SK-MEL-5 (cell line): ENCODE measurements at regions not wholly inside any gene's neighbourhood (a gene's known extent, or its start where the extent isn't known, plus 50 kb on each side); places are given as distances from the start of the nearest gene placed in this dataset.

ENCODE experiments used
- DNase-seq: peaks from one replicate; pipeline ENCODE4 v3.0.0-alpha.2; 2016; ENCODE audit warnings: low read depth, low spot score
- in situ Hi-C: cut with HindIII; loops from 2 replicates; pipeline ENCODE4 v1.10.0; 2016; ENCODE audit warnings: low sequenced_read_pairs, high pct_unique_total_duplicates, low pct_unique_long_range_greater_than_20kb

DNA sequence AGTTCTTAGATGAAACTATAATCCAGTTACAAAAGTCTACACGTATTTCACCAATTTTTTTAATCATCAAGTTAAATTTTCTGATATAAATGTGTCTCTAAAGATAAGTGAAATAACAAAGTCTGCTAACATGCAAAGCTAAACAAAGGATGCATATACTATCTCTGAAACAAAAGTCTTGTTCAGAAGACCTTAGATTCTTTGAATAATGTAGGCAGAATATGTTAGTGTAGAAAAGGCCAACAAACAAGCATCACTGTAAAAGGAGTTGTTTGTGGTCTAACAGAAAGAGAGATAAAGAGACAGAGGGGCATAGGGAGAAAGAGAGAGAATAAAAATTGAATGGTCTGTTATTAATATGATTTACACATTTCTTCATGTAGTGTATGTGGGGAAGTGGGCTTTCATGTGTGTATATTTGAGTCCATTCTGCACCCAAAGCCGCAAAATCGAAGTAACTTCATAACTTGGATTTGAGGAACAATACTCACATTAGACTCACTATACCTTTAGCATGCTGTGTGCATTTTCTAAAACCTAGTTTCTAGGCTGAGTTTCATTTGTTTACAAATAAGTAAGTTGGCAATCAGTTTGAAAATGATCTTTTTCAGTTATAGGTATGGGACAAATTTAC lies 734.8 kb upstream of the REG3G start:
- peak; percentile 23 for DNase-seq
- in situ Hi-C loops = no loop called here

DNA sequence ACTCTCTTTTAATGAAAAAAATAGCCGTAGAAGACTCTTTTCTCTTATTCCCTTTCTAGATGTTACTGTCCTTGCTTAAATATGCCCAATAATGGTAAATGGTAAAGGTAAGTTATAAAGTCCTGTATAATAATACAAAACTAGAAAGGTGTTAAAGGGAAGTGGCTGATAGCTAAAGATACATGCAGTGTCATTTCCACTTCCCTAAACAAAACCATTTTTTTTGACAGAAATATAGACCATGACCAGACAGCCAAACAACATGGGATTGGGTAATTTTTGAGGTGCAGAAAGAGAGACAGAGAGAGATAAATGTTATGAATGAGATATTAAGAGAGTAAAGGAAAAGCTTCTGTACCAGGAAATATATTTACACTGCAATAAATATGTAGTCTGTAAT lies 731.7 kb upstream of the REG3G start:
- in situ Hi-C loops = no loop called here
- no peak for DNase-seq

DNA sequence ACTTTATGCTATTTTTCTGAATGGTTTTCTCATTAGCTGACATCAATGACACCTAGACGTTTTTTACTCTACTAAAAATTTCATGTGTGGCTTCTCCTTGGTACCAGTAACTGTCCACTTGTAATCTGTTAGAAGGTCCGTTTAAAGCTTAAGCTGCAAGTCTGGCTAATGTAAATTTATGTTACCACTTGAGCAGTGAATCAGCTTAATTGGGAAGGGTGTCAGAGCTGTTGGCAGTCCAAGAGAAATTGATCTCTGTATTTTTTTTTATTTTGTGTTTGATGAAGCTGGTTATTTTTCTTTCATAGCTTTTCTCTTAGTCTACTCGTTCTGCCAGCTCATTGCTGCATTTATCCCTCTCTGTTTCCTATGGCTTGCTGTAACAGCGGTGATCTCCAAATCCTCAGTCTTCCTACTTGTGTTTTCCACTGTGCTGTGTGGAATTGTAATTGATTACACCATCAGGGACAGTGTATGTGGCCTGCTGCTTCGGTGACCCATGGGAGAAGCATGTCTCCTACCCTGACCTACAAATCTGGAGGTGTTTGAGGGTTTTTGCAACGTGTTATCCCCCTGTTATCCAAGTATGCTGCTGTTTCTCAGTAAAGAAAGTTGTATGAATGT lies 724.2 kb upstream of the REG3G start:
- in situ Hi-C loops = no loop called here
- no peak for DNase-seq

DNA sequence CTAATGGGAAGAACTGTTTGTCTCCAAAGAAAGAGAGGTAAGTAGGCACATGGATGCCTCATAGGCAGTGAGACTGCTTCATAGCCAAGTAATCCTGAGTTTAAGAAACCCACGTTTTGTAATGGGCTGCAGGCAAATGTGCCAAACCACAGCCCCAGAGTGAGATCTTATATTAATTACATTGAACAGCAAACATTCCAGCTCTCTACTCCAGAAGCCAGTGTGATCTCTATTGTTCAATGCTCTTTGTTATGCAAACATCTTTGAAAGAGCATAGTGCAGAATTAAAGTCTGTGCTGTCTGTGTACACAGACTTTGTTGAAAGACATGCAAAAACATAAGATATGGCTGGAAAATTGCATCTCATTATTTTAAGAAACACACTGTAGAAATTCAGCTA lies 720.8 kb upstream of the REG3G start:
- no peak for DNase-seq
- in situ Hi-C loops = no loop called here

DNA sequence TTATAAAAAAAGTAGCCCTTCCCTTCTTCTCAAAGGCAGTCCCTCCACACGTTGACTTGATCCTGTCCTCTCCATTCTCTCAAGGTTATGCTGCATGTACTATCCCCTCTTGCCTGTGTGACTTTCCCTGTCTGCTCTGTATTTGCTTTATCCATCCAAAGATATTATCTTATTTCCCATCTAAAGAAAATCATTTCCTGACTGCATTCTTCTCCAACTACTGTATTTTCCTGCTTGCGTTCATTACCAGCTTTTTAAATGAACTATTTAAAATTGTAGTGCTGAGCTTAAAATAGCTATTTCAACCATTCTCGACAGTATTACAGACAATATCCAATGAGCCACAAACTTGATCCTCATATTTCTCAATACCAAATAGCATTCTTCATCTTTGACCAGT lies 716.0 kb upstream of the REG3G start:
- DNase-seq = no peak
- in situ Hi-C loops = no loop called here

DNA sequence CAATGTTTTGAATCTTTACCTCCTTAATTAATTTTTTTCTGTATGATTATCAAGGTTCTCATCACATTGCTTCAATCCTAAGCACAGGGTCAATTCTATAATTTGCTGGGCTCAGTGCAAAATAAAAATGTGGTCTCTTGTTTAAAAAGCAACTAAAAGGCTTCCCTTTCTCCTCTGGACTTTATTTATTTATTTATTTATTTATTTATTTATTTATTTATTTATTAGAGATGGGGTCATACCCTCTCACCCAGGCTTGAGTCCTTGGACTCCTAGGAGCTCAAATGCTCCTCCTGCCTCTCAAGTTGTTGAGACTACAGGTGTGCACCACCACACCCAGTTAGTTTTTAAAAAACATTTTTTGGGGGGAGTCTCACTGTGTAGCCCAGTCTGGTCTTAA lies 710.1 kb upstream of the REG3G start:
- DNase-seq = no peak
- in situ Hi-C loops = no loop called here

DNA sequence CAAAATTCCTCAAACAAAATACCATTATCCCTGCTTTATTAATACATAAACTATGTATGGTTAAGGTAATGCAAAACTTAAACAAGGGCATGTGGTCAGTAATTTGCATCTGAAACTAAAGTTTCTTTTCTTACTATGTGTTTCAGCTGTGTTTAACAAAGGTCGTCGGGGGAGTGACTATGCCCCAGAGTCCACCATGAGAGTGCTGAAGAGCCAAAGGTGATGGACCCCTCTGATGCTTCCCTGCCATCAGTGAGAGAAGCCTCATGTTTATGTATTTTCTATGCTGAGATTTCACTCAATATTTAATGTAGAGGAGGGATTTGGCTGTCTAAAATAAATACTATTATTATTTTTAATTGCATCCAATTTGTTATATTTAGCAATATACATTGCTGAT lies 707.2 kb upstream of the REG3G start:
- in situ Hi-C loops = no loop called here
- DNase-seq = no peak

DNA sequence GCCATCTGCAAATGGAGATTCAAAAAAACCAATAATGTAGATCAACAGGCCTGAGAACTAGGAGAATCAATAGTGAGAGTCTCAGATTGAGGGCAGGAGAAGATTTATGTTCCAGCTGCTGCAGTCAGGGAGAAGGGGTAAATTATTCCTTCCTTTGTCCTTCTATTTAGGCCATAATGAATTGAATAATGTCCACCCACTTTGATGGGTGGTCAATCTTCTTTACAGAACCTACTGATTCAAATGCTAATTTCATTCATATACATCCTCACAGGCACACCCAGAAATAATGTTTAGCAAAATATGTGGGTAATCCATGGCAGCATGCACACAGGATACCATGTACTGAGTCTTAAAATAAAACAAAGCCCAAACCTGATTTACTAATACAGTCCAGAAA lies 695.3 kb upstream of the REG3G start:
- in situ Hi-C loops = no loop called here
- DNase-seq = no peak

DNA sequence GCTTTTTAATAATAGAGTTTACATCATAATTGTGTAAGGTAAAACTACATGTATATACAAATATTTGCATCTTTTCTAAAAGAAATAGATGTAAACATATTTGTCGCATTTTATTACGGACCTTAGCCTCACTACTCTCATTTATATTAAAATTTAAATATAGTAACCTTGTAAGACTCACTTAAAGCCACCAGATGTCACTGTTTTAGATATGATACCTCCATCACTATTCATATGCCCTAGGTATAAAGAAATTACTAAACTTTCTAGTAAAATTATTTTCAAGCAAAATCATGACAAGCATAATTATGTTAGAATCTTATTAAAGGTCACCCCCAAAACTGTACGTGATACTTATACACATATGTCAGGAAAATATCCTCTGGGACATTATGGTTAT lies 674.3 kb upstream of the REG3G start:
- in situ Hi-C loops = no loop called here
- DNase-seq = peak; percentile 56

DNA sequence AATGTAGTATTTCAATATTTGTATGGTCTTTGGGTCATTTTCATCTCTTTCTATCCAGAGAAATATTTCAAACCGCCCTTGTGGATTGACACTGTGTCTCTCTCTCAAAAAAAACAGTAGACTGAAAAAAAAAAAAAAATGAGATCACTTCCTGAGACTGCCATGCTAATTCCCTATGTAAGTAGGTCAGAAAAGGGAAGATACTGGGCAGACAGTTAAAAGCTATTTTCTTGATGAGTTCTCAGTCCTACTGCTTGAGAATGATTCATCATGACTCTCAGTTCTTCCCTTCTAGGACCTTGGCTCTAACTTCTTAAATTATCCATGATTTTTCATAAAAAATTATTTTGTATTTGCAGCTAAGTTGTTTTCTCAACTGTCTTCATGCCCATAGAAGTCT lies 672.3 kb upstream of the REG3G start:
- in situ Hi-C loops = no loop called here
- DNase-seq = no peak

DNA sequence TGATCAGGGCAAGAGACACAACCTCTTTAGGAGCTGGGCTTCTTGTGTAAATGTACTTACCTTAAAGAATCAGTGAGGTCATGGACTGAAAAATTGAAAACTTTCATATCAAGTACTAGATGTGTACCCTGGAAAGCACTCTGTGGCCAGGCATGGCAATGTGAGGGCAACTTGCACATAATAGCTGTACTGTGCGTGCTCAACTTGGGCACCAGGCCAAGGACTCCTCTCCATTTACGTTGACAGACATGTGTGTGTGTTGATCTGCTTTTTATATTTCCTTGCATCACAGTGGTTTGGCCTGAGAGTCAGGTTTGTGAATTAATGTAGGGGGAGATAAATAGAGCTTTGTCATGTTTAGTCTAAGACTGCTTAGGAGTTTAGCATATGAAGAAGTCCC lies 669.5 kb upstream of the REG3G start:
- DNase-seq = peak; percentile 94
- in situ Hi-C loops = no loop called here

DNA sequence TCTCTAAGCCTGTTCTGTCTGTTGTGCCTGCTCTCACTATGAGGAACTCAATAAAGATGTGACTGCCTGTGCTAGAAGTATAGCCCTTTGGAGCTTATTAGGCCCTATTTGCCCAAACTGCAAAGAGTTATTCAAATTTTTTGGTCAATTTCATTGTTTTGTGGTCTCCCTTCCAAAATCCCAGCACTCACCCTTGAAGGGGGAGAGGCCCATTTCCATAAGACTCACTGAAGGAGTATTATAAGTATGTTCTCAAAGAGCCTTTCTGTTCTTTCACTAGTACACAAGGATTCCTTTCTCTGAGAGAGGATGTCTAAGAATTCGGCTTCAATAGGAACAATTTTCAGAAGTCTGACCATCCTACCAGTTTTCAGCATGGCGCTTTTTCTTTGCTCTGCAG lies 641.9 kb upstream of the REG3G start:
- in situ Hi-C loops = no loop called here
- DNase-seq = peak; percentile 96

DNA sequence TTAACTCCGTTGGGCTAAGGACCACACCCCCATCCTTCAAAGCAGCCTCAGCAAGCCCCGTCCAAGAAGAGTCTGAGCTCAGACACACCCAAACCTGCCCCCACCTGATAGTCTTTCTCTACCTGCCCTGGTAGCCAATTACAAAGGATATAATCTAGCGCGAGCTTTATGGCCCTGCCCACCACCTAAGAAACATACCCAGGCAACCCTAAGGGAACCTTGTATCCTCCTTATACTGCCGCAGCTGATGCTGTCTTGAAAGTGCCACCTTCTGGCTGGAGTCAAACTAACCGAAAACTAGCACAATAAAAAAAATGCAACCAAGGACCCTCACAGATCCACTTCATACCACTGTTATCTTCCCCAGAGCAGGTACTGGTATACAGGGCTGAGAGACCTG lies 628.3 kb upstream of the REG3G start:
- in situ Hi-C loops = no loop called here
- no peak for DNase-seq

DNA sequence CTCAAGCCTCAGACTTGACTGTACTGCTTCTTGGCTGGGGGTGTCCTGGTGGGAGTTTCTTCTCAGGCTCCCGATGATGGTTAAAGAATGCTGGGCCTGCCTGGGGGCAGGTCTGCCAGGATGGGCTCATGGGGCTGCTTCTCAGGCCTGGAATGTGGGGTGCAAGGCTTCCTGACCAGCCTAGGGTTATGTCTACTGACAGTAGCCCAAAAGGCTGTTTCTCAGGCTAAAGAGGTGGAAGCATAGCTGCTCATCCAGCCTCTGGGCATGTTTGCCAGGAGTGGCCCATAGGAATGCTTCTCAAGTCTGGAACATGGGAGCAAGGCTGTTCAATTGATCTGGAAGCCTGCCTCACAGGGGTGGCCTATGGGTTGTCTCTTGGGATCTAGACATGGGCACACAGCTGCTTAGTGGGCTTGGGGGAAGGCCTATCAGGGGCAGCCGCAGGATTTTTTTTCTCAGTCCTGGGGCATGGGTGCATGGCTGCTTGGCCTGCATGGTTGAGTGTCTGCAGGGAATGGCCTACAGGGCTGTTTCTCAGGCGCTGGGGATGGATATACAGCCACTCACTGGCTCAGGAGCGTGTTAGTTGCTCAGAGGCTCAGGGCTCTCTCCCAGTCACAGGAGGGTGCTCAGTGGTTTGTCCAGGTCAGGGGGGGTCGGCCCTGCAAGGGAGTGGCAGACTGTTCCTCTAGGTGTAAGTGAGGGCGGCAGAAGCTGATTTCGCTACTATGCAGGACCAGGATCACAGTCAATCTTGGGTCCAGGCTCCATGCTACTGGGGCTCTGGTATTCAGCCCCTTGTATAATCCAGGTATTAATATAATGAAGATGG lies 617.3 kb upstream of the REG3G start:
- in situ Hi-C loops = no loop called here
- no peak for DNase-seq

DNA sequence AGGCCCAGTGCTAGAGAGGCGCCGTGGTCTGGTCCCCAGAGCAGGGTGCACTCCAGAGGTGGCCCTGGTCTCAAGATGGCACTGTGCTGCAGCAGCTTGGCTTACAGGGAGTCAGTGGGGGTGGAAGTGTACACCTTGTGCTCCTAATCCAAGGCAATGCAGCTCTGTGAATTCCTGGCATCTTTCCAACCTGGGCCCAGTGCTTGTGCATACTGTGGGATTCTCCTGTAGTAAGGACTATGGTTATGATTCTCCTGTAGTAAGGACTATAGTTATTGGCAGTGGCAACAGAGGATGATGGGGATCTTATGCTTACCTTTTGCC lies 616.7 kb upstream of the REG3G start:
- DNase-seq = no peak
- in situ Hi-C loops = no loop called here

DNA sequence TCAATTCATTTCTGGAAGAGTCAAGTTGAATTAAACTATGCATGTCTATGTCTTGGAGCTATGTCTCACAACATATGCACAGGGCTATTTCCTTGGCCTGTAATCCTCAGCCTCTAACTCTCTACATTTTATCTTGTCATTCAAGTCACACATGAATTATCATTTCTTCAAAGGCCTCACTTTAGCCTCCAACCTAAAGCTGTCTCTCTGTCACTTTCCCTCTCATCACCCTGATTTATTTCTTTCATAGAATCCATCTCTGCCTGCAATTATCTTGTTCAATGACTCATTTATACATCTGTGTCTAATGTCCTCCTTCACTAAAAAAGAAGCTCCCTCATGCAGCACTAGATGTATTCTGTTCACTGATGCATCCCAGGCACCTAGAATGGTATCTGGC lies 614.2 kb upstream of the REG3G start:
- peak; percentile 26 for DNase-seq
- in situ Hi-C loops = no loop called here

DNA sequence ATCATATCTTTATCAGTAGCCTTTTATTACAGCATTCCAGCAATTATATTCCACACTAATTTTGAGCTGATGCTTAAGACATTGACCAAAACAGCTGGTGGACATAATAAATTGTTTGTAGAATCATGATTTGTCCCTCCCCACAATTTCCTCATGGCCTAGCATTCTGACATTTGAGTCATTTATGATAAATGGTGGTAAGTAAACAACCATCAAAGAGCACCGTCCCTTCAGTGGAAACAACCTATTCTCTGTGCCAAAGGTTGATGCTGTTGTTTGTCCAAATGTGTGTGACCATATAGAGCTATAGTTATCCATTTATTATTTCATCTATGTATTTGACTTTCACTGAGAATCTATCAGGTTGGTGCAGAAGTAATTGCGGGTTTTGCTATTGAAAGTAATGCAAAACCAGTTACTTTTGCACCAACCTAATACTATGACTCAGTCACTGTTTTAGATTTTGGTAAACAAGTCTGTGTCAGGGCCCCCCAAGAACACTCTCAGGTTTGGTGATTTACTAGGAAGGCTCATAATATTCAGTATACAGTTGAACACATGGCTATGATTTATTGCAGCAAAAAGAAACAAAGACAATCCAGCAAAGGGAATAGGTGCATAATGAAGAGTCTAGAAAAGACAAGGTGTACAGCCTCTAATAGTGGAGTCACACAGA lies 608.7 kb upstream of the REG3G start:
- in situ Hi-C loops = no loop called here
- no peak for DNase-seq

DNA sequence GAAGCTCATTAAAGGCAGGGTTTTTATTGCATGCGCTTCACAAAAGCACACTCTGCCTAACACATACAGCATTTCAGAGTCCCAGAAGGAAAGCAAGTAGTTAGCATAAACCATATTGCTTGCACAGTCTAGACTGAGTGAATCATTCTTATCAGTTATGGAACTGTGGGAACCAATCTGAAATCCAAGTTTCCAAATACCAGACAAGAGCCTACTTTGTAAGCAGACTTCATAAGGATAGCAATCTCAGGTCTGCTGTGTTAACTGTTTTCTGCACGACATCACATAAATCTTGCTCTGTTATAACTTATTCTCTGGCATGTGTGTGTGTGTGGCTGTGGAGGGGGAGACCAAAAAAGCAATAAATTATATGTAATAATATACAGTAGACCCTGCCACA lies 608.1 kb upstream of the REG3G start:
- in situ Hi-C loops = no loop called here
- peak; percentile 76 for DNase-seq

DNA sequence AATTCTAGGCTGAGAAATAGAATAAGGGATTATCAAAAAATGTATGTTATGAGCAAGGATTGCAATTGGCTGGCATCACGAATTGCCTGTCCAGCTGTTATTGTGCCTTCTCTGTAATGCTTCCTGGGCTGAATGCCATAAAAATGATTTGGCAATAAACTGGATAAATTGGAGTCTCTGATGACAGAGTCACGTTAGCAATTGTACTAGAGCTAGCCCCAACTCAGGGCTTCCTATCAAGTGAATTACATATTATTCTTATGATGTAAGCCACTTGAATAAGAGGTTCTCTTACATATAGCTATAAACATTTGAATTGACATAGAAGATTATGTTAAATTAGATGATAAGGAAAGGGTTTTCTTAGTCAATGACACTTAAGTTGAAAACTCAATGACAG lies 607.5 kb upstream of the REG3G start:
- peak; percentile 69 for DNase-seq
- in situ Hi-C loops = no loop called here
